Right forelimb (tissue), 1 donor: ENCODE measurements at regions not wholly inside any gene's neighbourhood (a gene's known extent, or its start where the extent isn't known, plus 50 kb on each side); places are given as distances from the start of the nearest gene placed in this dataset.

Experiments used
- DNase-seq: peaks from one replicate; pipeline ENCODE4 v3.0.0-alpha.2; 2018

DNA sequence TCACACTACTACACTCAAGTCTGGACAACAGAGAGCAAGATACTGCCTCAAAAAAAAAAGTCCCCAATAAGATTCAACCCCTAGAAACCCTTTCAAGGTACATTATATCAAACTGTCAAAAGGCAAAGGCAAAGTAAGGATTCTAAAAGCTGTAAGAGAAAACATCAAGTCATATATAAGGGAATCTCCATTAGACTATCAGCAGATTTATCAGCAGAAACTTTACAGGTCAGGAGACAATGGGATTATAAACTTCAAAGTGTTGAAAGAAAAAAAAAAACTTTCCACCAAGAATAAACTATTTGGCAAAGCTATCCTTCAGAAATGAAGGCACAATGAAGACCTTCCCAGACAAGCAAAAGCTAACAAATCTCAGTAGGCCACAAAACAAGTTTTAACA lies 63.5 kb upstream of the DMRT1 start:
- no peak for DNase-seq

DNA sequence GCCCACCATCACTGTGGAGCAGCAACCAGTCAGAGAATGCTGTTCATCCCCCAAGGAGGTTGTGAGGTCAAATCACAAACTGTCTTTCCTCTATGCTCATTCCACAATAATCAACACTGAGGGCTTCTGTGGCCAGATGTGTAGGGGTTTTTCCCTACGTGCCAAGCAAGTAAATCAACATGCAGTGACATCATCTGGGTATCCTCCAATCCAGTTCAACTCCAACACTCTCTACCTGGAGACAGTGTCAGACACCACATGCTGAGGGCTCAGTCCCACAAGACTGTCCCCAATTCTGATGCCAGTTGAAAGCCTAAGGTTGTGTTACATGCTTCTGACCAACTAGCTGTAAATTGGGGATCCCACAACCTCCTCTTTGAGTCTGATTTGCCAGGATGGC lies 57.3 kb upstream of the DMRT1 start:
- DNase-seq: no peak

DNA sequence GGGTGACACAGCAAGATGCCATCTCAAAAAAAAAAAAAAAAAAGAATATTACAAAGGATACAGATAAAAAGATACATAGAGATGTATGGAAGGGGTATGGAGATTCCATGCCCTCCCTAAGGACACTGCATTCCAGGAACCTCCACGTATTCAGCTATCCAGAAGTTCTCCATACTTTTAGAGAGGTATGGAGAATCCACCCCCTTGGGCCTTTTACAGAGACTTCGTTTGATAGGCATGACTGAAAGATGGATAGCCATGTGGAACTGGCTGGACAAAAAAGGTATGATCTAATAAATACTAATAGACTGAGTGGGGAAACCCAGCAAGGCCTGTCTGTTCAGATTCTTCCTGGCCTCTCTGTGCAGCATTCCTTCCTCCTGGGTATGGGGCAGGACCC lies 56.6 kb upstream of the DMRT1 start:
- no peak for DNase-seq

DNA sequence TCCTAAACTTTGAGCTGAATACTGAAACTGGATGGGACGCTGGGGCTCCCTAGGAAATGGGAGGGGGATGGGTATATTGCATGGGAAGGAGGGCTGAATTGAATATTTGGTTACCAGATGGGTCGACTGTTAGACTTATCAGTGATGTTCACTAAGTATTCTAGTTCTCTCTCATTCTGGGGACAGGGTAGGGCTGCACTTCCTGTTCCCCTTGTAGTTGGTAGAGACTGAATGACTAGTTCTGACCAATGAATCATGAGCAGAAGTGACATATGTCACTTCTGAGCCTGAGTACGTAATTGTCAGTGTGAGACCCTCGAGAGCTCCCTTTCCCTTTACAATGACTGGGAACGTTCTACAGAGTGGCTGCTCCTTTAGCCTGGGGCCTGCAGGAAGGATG lies 55.5 kb upstream of the DMRT1 start:
- DNase-seq: no peak

DNA sequence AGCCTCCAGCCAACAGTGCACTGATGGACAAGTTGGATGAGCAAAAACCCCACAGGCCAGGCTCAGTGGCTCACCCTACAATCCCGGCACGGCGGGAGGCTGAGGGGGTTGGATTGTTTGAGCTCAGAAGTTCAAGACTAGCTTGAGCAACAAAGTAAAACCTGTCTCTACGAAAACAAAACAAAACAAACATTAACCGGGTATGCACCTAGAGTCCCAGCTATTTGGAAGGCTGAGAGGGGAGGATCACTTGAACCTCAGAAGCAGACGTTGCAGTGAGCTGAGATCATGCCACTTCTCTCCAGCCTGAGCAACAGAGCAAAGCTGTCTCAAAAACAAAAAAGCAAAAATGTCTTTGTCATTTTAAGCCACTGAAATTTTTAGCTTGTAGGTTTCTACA lies 55.1 kb upstream of the DMRT1 start:
- no peak for DNase-seq

DNA sequence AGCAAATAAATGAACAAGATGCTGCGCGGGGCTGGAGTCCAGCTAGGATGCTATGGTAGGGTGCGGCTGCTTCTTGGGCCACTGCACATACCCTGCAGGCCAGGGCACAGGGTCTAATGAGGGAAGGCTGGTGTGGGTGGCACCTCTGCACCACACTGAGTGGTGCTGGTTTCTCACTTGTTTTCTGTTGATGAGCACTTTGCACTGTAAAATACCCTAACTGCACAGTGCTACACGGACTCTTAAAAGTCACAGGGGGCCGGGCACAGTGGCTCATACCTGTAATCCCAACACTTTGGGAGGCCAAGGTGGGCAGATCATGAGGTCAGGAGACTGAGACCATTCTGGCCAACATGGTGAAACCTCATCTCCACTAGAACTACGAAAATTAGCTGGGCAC lies 52.7 kb upstream of the DMRT1 start:
- no peak for DNase-seq
